ENCODE measurements at regions not wholly inside any gene's neighbourhood (a gene's known extent, or its start where the extent isn't known, plus 50 kb on each side); places are given as distances from the start of the nearest gene placed in this dataset.

DNA sequence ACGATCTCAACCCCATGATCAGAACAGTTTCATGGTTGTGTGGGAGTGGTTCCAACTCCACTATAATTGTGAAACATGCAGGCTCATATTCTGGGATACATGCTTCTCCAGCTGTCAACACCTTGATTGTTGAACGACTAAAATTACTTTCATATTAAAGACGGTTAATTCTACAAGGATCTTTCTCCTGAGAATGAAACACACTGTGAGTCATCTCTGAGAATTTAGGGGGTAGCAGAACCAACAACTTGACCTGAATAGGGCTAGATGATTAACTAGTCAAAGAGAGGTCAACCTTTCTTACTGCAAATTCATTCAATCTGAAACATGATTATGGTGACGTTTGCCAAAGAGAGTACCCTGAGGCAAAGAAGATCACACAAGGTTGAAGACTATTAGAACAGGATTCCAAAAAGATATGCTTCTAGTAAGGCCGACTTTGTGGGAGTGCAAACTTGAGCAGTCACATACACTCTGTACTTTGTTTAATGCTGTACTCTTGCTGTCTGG, 175.2 kb upstream of the CITED2 start:
- no peak for DNase-seq

DNA sequence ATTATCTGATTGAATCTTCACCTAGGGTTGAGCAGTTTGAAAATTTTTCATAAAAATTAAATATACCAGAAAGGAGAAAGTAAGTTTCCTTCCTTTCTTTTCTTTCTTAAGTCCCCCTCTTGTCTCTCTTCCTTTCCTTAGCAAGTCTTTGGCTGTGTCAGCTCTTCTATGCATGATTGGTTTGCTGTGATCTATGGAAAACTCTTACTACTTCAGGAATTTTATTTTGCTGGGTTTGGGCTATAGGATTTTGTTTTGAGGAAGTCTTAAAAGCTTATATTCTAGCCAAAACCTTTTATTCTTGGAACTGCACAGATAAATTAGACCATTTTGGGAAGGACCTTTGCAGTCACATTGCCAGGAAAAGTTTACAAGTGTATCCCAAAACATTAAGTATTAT, 173.4 kb upstream of the CITED2 start:
- DNase-seq: no peak

DNA sequence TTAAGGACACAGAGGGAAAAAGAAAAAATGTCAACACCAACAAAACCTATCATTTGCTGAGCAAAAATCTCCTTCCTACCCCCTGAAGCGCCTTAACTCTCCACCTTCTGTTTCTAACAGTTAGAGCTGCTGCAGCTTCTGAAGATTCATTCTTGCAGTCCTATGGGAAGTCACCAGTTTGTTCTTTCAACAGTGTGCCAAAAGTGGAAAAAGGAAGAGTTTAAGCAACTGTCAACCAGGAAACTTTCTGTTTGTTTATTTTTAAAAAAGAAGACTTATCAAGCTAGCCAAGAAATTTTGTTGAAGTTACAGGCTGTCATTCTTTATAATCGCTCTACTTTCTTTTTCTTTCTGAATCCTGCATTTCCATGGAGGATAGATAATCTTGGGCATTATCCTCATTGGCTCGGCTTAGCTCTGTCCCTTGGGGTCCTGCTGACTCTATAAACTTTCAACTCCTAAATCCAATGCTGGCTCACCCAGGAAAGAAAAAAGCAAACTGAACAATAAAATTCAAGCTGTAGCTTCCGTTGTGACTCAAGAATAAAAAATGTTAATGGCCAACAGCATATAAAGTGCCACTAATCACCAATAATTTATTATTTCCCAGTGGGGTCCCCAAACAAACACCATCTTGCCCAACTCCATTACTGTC, 172.8 kb upstream of the CITED2 start:
- DNase-seq: no peak

DNA sequence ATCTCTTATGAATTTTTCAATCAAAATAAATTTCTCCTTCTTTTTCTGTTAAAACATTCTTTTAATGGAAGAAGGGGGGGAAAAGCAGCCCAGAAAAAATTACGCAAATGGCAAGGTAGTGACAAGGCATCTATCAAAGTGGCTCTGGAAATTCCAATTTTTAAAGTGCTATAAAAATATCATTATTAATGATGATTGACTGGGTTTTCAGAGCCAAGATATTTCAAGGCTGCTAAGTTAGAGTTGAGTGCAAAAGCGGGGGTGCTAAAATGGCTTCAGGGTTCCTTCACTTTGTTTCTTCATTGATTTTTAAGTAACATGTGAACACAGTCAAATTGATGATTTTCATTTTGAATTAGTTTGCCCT, 171.6 kb upstream of the CITED2 start:
- no peak for DNase-seq

DNA sequence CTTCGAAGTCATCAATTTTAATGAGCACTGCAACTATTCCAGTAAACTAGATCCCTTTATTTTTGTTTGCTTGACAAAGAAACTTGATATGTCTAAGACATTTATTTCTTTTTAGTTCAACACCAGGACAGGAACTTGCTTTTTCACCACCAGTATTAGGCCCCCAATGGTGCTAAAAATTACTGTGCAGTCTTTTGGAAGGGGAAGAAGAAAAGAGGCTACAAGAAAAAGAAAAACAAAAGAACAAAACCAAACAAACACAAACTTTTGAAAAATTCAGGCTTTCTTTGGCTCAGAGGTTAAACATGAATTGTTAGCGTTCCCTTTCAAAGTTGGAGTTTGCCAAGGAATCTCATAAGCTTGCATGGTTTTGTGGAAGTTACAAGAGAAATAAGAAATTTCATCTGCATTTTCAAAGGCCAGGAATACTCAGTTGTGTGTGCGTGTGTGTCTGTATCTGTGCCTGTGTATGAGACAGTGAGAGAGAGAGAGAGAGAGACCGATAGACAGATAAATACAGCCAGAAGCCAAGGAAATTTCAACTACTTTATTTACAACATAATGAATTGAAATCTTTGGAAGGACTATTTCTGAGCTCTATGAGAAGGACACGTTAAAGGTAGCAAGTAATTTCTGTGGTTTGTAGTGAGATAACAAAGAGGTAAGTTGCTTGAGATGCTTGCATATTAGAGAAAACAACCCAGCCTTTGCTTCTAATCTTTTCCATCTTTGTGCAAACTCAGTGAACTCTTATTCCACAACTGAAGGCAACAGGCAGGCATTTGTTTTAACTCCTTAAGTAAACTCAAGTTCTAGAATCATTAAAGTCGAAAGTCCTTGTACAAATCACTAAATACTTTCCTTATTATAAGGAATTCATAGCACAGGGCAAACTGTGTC, 171.0 kb upstream of the CITED2 start:
- DNase-seq: no peak

DNA sequence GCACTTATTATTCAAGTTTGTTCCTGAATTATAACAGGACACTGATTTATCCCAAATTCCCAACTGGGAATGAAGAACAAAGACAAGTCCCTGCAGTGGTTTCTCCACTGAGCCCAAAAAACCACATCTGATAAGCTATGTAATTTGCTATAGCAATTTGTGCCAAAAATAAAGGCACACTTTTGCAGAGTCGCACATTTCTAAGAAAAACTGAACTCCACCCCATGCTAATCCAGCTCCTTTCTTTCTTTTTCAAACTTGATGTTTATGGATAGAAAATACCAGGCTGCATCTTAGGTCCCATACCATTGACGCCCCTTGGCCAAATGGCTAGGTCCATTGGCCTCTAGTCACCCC, 170.2 kb upstream of the CITED2 start:
- DNase-seq: no peak

DNA sequence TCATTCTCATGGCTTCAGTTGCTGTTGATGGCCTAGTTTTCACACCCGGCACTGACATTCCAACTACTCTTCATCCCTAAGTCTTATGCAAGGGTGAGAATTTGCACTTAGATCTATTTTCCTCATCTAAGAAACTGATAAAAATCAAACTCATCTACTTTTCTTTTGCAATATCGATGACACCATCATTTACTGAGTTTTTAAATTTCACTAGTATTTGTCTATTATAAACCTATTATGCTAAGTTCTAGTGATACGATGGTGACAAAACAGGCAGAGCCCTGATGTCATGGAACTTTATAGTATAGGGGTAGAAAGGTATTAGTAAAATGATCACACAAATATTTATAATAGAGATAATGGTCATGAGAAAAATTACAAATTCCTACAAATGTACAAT, 167.9 kb upstream of the CITED2 start:
- DNase-seq: no peak

DNA sequence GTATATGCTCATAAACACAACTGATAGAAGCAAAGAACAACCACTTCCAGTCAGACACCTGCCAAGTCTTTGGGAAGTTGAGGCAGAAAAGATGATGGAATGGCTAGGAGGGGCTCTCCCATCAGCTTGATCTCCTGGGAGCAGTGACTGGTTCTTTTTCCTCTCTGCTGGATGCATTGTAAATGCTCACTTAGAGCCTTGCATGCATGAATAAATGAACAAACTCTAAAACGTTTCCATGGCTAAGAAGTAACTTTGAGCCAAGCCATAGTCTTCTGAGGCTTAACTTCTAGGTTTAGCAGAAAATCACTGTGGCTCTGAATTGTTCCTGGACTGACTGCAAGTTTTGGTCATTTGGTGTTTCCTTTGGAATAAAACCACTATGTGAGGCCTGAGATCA, 166.4 kb upstream of the CITED2 start:
- no peak for DNase-seq

DNA sequence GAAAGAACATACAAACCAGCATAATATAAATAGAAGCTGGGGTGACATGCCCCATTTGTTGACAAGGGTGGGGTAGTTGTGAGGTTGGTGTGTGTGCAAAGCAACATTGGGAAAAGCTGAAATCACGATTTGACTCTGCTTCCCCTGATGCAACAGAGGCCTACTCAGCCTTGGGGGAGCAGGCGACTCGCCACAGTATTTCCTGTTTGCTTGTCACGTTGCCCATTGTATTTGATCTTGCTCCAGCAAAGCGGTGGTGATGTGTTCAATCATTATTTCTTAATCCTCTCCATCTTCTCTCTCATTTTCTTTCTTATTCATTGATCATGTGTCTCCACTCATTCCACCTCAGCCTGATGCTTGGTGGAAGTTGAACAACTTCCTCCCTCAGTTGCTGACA, 165.8 kb upstream of the CITED2 start:
- DNase-seq: no peak

DNA sequence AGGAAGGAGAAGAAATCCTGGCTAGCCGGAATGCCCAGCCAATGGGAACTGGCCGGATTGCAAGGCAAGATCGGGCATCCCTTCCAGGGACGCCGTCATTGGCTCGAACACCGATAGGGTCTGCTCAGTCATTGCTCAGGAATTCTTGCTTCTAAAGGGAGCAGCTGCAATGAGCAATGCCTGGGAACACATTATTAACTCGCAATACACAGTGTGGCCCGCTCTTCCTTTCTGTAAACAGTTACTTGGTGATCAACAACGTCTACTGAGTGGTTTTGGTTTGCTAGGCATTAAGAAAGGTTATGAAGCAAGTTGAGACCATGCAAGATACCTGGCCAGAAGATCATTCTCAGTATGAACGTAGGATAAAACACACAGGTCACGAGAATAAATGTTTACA, 165.4 kb upstream of the CITED2 start:
- DNase-seq: no peak

DNA sequence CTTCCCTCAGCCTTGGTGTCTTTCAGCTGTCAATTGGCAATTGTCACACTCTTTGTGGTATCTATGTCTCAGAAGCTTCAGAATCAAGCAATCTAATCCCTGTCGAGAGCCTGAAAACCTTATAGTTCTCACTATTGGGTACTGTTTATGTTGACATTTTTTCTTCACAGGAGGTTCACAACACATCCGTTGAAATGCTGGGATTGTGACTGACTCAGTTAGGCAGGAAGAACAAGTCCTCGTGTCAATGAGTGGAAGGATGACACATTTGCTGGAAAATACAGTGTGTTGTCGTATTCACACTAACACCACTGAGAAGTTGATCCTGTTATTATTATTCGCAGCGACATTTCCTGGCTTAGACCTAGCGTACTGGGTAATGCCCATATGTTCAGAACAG, 163.9 kb upstream of the CITED2 start:
- no peak for DNase-seq

DNA sequence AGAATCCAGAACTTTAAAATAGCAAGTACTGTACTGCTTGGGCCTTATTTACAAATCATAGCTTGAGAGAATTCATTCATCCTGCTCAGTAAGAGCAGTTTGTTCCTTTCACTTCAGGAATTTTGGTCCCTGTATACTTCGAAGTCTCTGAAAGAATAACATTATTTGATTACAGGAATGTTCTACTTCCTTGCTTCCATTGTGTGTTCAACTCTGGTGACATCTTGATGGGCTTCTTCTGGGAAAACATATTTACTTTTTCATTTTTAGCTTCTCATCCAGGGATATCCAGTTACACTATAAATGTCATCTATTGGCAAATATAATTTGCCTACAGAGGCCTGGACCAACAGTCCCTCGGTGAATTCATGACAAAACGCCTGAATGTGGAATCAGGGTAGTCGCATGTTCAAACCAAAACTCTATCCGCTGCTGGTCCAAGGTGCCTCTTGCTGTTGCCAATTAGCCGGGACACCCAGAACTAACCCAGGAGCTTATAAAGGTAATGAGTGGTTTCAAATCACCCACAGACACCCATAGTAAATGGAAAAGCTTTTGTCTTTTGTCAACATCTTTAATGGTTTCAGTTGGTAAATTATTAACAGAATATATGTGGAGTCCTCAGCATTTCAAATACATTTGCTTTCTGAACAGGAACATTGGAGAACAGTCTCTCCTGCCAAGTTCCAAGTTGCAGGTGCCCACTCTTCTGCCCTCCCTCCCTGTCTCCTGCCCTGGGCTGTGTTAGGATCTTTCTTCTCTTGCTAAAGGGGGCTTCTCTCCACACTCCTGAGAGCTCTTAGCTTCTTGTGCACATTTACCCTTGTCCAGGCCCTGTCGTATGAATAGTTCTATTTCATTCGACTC, 162.5 kb upstream of the CITED2 start:
- DNase-seq: no peak

DNA sequence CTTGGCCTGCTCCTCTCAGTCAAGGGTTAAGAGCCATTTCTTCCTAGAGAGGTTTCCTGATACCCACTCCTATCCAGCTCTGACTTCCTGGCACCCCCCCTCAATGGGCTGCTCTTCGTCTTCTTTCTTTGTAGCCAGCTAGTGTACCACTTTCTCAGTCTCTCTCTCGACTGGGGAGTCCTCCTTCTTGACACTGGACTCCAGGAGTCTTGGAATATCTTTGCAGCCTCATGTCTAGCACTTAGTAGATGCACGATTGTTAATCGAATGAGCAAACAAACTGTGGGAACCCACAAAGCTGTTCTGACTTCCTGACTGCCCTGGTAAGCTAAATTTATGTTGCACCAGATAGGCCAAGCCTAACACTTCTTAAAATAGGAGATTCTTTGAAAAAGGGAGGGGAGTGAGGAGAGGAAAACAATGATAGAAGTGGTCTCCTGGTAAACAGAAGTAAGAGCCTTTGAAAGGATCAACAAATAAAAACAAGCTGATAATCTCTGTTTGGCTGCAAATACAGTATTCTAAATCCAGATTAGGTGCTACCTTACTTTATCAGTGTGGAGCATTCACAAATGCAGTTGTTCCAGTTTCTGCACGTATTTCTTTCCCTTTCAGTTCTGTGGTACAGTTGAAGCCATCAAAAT, 160.1 kb upstream of the CITED2 start:
- DNase-seq: no peak

DNA sequence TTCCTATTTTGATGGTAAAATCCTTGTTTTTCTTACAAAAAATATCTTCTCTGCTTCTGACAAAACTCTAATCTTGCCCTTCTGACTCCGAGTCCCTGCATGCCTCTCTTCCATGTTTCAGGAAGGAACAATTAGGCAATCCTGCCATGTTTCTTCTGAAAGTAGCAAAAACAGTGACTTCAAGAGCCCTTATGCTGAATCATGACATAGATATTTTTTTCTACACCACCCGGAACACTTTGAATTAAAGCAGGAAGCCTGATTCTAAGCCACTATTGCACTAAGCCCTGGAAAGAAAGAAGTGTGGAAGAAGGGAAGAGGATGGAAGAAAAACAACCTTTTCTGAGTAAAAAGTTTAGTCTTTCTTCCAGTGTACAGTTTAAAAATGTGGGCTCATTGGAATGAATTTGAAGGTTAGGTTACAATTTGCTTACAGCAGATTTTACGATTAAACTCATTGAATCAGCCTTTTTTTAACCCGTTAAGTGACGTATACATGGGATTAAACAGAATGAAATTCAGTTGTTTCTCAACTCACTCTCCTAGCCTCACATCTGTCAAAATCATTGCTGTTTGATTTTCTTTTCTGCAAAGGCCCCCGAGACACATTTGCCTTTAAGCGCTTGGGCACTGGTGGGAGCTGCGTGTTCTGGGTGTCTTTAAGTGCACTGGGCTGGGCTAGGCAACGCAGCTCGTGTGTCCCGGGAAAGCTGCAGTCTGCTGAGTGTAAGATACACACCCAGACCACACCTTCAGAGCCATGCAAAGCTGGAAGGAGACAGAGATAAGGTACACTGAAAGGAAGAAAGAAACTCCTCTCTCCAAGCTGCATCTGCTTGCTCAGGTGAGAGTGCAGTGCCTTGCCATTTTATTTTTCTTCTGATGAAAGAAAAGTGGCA, 159.4 kb upstream of the CITED2 start:
- DNase-seq: no peak

DNA sequence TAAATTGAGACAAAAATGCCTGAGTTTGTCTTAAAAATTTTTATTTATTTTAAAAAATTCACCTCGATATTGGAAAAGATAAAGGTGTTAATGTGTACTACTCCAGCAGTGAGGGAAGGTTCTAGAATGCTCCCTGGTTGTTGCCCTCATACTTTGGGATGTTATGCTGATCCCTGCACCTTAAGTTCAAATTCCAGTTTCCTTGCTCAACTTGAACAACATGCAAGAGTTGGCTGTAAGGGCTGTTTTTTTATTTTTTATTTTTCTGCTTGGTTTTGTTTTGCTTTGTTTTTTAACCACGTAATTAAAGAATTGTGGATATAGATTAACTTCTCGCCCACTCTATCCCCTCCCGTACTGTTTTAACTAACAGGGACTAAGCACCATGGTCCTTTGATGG, 158.7 kb upstream of the CITED2 start:
- DNase-seq: no peak

DNA sequence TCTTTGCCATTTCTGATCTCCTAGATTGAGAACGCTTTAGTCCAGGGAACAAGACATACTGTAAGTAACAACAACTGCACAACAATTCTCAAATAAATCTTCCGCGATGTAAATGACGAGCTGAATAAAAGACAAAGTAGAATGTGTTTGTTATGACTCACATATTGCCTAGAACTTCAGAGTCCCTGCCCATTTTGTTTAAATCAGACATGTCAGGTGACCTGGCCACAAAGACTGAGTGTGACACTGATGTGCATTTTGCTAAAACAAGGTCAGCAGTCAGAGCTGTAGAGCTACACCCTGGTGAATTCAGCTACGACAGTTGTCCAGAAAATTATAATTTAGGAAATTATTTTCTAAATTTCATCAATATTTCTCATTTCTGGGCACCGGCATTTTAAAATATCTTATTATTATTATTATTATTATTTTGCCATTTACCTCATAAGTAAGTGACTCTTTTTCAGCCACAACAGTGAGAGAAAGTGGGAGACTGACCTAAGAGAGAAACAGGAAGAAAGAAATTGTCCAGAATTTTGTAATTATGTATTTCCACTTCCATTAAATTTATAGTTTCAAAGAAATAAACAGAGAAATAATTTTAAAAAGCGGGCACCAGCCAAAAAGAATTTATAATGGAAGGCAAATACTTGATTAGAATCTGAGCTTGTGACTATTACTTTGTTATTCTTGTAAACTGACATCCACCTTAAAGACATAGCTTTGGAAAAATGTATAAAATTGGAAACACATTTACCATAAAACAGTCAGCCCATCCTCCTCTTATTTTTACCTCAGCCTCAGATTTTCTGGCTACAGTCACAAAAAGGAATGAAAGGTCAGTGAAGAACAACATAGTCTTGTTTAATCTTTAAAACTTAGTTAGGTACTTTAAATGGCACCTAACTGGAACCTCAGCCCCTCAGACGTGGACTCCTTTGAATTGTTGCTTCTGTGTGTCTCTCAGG, 157.0 kb upstream of the CITED2 start:
- DNase-seq: no peak

DNA sequence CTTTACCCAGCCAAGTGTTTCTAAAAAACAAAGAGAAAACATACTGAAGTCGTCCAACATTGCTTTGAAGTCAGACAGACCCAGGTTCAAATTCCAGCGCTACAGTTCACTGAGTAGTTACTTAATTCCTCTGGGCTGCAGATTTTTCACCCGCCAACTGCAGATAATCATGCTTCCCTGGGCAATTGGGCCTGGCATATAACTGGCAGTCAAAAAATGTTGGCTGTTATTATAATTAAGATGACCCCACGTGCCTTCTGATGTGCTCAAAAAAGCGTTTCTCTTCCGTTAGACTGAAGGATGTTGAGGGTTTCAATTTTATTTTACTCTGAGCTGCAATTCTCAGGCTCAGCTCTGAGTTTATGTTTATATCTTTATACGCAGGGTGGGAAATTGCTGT, 156.1 kb upstream of the CITED2 start:
- no peak for DNase-seq

DNA sequence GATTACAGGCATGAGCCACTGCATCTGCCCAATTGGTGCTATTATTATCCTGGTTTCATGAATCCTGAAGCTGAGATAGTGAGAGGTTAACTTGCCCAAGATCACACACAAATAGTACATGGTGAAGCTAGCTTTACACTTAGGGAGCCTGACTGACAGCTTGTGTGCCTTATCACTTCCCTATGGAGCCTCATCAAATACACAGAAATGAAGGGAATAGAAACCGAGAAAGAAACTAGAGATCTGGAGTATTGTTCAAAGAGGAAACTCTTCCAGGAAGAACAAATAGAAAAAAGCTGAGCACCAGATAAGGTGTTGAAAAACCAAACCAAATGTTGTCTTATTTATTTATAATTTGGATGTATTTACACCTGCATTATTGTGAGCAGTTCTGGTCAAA, 155.0 kb upstream of the CITED2 start:
- no peak for DNase-seq

DNA sequence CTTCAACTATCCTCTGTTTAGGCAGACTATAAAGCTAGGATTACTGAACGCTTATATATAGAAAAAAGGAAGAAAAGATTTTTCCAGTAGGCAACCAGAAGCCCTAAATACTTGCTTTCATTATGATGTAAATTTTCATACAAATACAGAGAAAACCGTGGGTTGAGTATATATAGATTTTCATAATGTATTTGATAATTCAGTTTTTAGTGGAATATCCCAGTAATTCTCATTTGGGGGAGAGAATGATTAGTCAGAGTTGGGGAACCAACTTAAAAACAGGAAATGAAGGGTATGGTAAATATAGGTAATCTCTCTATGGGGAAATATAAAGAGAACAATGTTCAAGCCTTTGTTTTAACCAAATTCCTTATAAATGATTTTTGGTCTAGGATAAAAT, 154.0 kb upstream of the CITED2 start:
- no peak for DNase-seq

DNA sequence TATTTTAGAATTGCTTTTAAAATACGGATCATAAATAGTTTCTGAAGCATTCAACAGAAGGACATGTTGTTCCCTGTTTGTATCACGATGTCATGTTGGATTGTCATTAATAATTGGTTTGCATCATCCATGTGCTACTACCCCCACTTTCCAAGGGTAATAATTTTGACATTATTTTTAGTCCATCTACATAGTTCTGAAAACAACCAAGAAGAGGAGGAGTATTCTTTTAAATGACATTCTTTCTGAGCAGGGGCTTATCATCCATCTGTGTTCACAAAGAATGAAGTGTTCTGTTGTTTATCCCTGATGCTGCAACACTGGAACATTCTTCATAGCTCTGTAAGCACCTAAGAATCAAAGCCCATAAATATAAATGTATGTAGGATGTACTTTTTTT, 151.0 kb upstream of the CITED2 start:
- no peak for DNase-seq

DNA sequence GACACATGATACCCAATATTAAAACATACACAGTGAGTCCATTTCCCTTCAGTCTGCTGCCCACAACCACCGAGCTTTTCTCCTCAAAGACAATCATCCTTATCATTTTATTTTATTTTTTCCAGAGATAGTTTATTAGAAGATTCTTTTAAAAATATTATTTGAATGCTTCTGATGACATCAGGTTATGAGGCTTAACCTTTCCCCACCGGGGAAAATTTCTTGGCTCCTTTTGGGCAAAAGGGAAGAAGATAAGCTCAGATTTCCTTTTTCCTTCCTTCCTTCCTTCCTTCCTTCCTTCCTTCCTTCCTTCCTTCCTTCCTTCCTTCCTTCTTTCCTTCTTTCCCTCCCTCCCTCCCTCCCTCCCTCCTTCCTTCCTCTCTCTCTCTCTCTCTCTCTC, 149.5 kb upstream of the CITED2 start:
- no peak for DNase-seq
